SU-DHL-6 (cell line): ENCODE measurements at regions not wholly inside any gene's neighbourhood (a gene's known extent, or its start where the extent isn't known, plus 50 kb on each side); places are given as distances from the start of the nearest gene placed in this dataset.

ENCODE experiments used
- H2AFZ ChIP-seq: fragments of 200-600 bp; sonication (generic); 2 replicates; pipeline ENCODE4 v1.6.1; 2014; ENCODE audit warnings: low read depth, mild to moderate bottlenecking, moderate library complexity, mixed read lengths, antibody characterized with exemption, low read length; ENCODE audit not compliant: severe bottlenecking
- H3F3A ChIP-seq: fragments of 200-600 bp; shearing (Covaris generic); 2 replicates; pipeline ENCODE4 v1.6.0; 2016; ENCODE audit warnings: antibody characterized with exemption, mild to moderate bottlenecking; ENCODE audit not compliant: insufficient read depth
- H3K27ac ChIP-seq: fragments of 200-600 bp; sonication (generic); 2 replicates; pipeline ENCODE4 v1.5.1; 2016; ENCODE audit warnings: low read depth, mild to moderate bottlenecking, low read length, moderate library complexity, mixed read lengths
- H3K27me3 ChIP-seq: fragments of 200-600 bp; sonication (generic), shearing (Covaris generic); 2 replicates; pipeline ENCODE4 v1.6.0; 2014; ENCODE audit warnings: mild to moderate bottlenecking, low read length
- H3K36me3 ChIP-seq: fragments of 200-600 bp; sonication (generic); 2 replicates; pipeline ENCODE4 v1.6.1; 2014; ENCODE audit warnings: mild to moderate bottlenecking, low read length, mixed read lengths
- H3K4me2 ChIP-seq: fragments of 300-600, 200-600 bp; shearing (Covaris generic), sonication (generic); 2 replicates; pipeline ENCODE4 v1.6.0; 2014; ENCODE audit warnings: low read length, low read depth, mild to moderate bottlenecking; ENCODE audit not compliant: poor library complexity, severe bottlenecking
- H3K4me3 ChIP-seq: fragments of 200-600 bp; sonication (generic); 2 replicates; pipeline ENCODE4 v1.5.1; 2014; ENCODE audit warnings: antibody characterized with exemption, low read length, mild to moderate bottlenecking, mixed read lengths; ENCODE audit not compliant: insufficient read depth, poor library complexity, severe bottlenecking
- H3K79me2 ChIP-seq: fragments of 200-600 bp; sonication (generic); 2 replicates; pipeline ENCODE4 v1.6.1; 2014; ENCODE audit warnings: mild to moderate bottlenecking, low read length, moderate library complexity; ENCODE audit not compliant: insufficient read depth
- H3K9ac ChIP-seq: fragments of 200-600 bp; sonication (generic); 2 replicates; pipeline ENCODE4 v1.7.0; 2014; ENCODE audit warnings: mild to moderate bottlenecking, low read length
- H3K9me2 ChIP-seq: fragments of 200-600 bp; sonication (generic); replicated peaks from 2 replicates; pipeline ENCODE4 v1.6.1; 2014; ENCODE audit warnings: low read length; ENCODE audit not compliant: insufficient read depth
- H3K9me3 ChIP-seq: fragments of 200-600 bp; sonication (generic); 2 replicates; pipeline ENCODE4 v1.6.1; 2014; ENCODE audit warnings: low read length, mixed read lengths; ENCODE audit not compliant: insufficient read depth
- H4K20me1 ChIP-seq: fragments of 200-600 bp; sonication (generic); 2 replicates; pipeline ENCODE4 v1.6.1; 2014; ENCODE audit warnings: low read depth, mild to moderate bottlenecking, antibody characterized with exemption, low read length, moderate library complexity, mixed read lengths
- EZH2phosphoT487 ChIP-seq: fragments of 200-600 bp; sonication (generic), shearing (Covaris generic); conservative IDR thresholded peaks from 2 replicates; pipeline ENCODE4 v1.6.1; 2018; ENCODE audit warnings: mild to moderate bottlenecking, antibody characterized with exemption, low read length, moderate library complexity, mixed read lengths
- TF ChIP-seq, protein P1 (sequence below): fragments of 200-600 bp; sonication (generic); IDR thresholded peaks from one replicate; pipeline ENCODE4 v1.5.1; 2017; ENCODE audit warnings: antibody characterized with exemption, mild to moderate bottlenecking, low read length, moderate library complexity; ENCODE audit not compliant: insufficient read depth, poor library complexity, severe bottlenecking

DNA sequence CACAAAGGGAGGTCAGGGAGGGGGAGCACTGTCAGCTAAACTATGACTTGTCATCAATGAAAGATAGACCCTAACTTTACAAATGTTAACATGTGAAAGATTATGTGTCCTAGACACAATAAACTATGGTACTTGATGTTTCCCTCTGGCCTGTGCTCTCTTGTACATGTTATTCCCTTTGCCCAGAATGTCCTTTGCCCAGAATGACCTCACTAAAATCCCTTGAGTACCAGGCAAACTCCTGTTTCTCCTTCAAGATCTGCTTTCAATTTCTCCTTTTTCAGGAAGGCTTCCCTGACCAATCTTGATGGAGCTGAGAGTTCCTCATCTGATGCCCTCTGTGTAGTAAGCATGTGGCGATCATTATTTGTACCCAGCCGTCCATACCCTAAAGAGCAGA is 143.1 kb downstream of the ZNF365 start:
- Histone ChIP-seq H3K9me2 (no peaks in the 10 kb centered on the region), H3K4me2 (no peak overlapping the region), H3K27me3 (no peaks in the 10 kb centered on the region), H3K9ac (no peak overlapping the region), H3K4me3 (no peak overlapping the region), H3F3A (no peaks in the 10 kb centered on the region), H3K27ac (no peak overlapping the region), H4K20me1 (no peaks in the 10 kb centered on the region), H2AFZ (no peak overlapping the region), H3K79me2 (no peaks in the 10 kb centered on the region), H3K36me3 (no peaks in the 10 kb centered on the region), H3K9me3 (no peaks in the 10 kb centered on the region)
- TF ChIP-seq EZH2phosphoT487 = no peak
- TF ChIP-seq, protein P1, sequence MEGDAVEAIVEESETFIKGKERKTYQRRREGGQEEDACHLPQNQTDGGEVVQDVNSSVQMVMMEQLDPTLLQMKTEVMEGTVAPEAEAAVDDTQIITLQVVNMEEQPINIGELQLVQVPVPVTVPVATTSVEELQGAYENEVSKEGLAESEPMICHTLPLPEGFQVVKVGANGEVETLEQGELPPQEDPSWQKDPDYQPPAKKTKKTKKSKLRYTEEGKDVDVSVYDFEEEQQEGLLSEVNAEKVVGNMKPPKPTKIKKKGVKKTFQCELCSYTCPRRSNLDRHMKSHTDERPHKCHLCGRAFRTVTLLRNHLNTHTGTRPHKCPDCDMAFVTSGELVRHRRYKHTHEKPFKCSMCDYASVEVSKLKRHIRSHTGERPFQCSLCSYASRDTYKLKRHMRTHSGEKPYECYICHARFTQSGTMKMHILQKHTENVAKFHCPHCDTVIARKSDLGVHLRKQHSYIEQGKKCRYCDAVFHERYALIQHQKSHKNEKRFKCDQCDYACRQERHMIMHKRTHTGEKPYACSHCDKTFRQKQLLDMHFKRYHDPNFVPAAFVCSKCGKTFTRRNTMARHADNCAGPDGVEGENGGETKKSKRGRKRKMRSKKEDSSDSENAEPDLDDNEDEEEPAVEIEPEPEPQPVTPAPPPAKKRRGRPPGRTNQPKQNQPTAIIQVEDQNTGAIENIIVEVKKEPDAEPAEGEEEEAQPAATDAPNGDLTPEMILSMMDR = no peak

DNA sequence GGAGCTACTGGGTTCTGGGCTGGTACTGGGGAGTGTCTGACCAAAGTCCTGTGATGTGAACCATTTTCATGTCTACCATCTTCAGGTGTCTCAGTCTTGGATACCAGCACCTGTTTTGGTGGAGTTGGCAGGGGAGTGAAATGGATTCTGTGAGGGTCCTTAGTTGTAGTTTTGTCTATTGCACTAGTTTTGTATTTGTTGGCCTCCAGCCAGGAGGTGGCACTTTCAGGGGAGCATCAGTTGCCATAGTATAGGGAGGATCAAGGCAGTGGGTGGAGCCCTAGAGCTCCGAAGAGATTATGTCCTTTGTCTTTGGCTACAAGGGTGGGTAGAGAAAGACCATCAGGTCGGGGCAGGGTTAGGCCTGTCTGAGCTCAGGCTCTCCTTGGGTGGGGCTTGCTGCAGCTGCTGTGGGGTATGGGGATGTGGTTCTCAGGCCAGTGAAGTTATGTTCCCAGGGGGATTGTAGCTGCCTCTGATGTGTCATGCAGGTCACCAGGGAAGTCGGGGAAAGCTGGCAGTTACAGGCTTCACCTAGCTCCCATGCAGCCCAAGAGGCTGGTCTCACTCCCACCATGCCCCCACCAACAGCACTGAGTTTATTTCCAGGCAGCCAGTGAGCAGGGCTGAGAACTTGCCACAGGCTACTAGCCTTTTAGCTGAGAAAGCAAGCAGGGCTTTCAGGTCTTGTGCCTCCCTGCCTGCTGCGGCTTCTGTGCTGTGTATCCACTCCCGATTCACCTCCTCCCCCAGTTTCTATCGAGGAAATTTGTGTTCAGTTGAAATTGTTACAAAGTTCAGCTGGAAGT is 153.1 kb downstream of the ZNF365 start:
- no peak for TF ChIP-seq EZH2phosphoT487
- TF ChIP-seq, protein P1 = no peak
- Histone ChIP-seq H3K4me2 (peak overlapping the region; percentile 43), H4K20me1 (no peaks in the 10 kb centered on the region), H3K4me3 (no peak overlapping the region), H3K27me3 (no peaks in the 10 kb centered on the region), H3K36me3 (no peaks in the 10 kb centered on the region), H3K79me2 (no peaks in the 10 kb centered on the region), H3K9me2 (no peaks in the 10 kb centered on the region), H3K9ac (no peak overlapping the region), H3F3A (no peaks in the 10 kb centered on the region), H3K27ac (peak overlapping the region; percentile 69), H2AFZ (no peak overlapping the region), H3K9me3 (peaks cover 8% of the 10 kb centered on the region; the same call in 1 of the 2 replicates)

DNA sequence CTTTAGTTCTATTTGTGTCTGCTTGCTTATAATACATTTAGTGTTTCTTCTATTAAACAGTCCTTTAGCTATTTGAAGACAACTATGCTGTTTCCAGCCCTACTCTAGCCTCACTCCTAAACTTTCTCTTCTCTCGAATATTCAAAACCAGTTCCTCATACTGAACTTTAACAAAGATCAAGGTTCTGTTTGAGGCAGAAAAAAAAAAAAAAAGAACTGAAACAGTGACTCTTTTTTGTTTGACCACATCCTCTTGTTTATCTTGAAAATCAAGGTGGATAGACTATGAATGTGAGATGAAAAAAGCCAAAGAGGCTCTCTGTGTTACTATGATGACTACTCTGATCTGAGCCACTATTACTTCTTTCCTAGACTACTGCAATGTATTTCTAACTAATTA is 154.3 kb downstream of the ZNF365 start:
- H3K27ac ChIP-seq = peak overlapping the region; percentile 69
- H3K4me3 ChIP-seq = no peak overlapping the region
- H3K27me3 ChIP-seq = no peaks in the 10 kb centered on the region
- no peaks in the 10 kb centered on the region for H3K36me3 ChIP-seq
- H3F3A ChIP-seq = no peaks in the 10 kb centered on the region
- H2AFZ ChIP-seq = no peak overlapping the region
- no peaks in the 10 kb centered on the region for H4K20me1 ChIP-seq
- H3K4me2 ChIP-seq = peak overlapping the region; percentile 43
- H3K9ac ChIP-seq = no peak overlapping the region
- no peaks in the 10 kb centered on the region for H3K9me2 ChIP-seq
- no peaks in the 10 kb centered on the region for H3K79me2 ChIP-seq
- TF ChIP-seq, protein P1 = no peak
- TF ChIP-seq EZH2phosphoT487 = no peak
- peaks cover 8% of the 10 kb centered on the region; the same call in 1 of the 2 replicates for H3K9me3 ChIP-seq
